HG02840 (cell line): ENCODE measurements at regions not wholly inside any gene's neighbourhood (a gene's known extent, or its start where the extent isn't known, plus 50 kb on each side); places are given as distances from the start of the nearest gene placed in this dataset.

Experiments used
- ATAC-seq: cut with Tn5 transposase; IDR thresholded peaks from one replicate; pipeline ENCODE4 v1.9.1; 2021; ENCODE audit warnings: mild to moderate bottlenecking, moderate library complexity, moderate number of reproducible peaks; ENCODE audit not compliant: unreplicated experiment, low FRiP score

DNA sequence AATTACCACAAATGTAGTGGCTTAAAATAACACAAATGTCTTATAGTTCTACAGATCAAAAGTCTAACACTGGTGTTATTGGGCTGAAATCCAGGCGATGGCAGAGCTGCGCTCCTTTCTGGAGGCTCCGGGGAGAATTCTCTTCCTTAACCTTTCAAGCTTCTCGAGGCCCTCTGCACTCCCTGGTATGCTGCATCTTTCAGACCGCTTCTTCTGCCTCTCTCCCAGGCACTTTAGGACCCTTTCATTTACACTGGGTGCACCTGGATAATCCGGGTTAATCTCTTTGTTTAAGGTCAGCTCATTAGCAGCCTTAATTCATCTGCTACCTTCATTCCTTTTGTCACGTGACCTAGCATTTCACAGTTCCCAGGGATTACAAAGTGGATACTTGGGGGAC lies 211.3 kb upstream of the RFC3 start:
- no peak for ATAC-seq

GRCh38 chr13:33610438-33611120 lies 207.4 kb upstream of the RFC3 start:
- ATAC-seq: no peak

- no peak for ATAC-seq
These were observed 206.7 kb upstream of the RFC3 start for GRCh38 chr13:33611121-33611805.

DNA sequence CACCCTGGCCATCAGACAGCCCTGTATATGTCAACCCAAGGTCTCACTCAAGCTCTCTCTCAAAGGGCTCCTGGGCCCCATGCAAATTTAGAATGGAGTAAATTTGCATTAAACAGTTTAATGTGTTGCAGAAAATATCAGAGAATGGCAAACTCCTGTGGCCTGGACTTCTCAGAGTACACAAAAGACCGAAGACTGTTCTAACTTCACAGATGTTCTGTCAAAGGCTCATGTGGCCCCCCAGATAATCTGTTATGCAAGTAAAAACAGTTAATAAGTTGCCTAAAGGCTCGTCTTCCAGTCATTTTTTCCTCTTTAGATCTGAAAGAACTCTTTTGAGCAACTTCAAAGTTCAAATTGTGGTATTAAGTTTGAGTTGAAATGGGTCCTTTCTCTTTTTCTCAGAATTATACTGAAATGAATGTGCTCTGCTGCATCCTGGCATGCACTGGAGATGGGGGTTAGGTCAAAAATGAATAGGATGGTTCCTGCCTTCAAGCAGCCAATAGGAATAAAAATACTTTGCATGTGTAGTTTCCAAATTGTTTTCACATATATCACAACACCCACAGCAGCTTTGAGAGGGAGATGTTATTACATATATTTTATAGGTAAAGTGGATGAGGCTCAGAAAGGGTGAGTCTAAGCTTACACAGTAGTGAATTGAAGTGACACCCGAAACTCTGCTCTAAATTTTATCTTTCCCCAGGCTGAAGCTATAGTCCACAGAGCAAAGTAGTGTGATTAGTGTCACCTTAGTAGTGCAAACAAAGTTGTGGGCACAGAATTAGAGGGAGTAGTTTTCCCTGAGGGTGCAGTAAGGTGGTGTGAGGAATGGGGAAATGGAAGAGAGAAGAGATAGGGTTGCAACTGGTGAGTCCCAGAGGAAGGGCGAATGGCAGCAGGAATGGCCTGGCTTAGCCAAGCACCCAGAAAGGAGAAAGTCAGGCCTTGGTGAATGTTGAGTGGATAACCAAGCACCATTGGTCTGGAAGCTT lies 205.0 kb upstream of the RFC3 start:
- ATAC-seq: peak; percentile 84

- ATAC-seq: no peak
These were observed 202.5 kb upstream of the RFC3 start for GRCh38 chr13:33615436-33615835.

DNA sequence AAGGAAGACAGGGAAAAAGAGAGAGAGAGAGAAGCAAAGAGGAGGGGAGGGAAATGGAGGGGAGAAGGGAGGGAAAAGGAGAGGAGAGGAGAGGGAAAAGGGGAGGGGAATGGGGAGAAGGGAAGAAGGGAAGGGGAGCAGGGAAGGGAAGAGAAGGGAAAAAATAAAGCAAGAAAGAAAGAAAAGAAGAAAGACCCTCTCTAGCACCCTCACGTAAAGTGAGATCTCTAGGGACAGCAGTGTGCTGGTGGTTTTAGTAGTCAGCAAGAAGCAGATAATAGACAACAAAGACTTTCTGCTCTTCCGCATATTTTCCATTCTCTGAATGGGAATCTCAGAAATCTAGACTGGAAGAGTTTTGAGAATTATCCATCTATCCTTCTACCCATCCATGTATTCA lies 201.8 kb upstream of the RFC3 start:
- ATAC-seq: no peak

GRCh38 chr13:33617055-33617454 lies 200.9 kb upstream of the RFC3 start:
- no peak for ATAC-seq

DNA sequence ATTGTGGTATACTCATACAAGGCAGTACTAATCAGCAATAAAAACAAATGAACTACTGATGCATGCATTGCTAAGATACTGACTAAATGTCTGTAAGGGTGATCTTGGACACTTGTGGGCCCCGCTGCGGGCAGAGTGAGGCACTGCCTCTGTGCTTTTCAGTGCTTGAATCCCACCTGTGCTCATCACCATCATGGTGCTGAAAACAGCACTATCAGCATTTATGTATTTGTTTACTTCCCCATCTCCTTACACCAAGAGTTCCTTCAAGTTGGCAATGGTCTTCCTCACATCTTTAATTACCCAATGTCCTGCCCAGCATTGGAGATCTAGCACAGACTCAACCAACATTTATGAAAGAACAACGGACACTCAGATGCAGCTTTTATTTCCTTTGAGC lies 193.7 kb upstream of the RFC3 start:
- no peak for ATAC-seq

DNA sequence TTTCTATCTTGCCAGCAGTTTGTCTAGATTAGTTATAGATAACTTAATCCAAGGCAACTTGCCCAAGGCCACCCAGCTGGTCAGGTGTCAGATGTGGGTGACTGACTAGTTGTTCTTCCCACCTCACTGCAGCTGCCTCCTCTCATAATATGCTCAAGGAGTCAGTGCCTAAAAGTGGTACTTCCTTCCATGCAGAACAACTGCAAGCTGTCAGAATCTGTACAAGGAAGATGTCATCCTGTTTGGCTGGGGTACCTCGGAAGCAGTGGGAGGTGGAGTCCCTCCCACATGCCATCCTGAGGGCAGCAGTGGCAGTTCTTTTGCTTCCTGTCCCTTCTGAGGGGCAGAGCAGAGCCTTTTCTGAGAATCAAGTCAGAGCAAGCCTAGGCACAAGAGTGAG lies 193.2 kb upstream of the RFC3 start:
- ATAC-seq: no peak

GRCh38 chr13:33626407-33626806 lies 191.5 kb upstream of the RFC3 start:
- ATAC-seq: no peak

DNA sequence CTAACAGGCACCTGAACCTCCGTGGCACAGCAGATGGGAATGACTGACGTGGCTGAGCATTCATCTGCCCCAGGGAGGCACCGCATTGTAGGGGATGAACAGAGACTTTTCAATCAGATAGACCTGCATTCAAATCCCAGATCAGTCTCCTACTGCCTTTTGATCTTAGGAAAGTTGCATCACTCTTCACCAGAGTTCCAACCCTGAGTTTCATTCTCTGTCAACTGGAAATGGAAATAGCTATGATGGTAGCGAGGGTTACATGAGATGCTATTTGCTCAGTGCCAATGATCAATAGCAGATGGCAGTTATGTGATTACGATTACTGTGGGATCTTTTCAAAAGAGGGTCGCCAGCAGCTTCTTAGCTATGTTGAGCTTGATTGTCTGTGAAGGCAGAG lies 189.3 kb upstream of the RFC3 start:
- no peak for ATAC-seq

DNA sequence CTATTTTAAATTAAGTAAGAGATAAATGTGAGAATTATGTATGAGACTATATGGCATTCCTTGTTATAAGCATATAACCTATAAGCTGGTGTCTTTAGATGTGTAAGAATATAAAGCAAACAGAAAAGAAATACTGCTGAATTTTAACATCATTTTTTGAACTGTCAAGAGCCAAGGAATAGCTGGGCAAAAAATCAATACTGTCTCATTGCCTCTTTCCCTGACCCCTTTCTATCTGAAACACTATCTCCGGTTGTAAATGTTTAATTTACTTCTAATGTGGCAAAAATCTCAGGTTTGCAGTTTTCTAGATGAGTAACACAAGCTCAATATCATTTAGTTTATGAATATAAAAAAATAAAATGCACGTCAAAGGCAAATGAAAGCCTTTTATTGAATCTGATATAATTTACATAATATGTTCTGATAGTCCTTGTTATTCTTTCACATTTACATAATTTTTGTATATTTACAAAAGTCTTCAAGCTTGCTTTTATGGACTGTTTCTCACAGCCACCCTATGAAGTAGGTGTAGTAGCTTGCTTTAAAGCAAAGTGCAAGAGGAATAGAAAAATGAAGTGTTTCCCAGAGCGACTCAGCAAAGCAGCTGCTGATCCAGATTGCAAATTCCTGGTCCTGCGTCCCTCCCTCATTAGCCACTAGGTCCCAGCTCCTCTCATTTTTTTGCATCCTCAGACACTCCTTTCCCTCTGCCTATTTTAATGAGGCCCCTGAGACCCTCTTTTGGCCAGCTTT lies 188.2 kb upstream of the RFC3 start:
- no peak for ATAC-seq

DNA sequence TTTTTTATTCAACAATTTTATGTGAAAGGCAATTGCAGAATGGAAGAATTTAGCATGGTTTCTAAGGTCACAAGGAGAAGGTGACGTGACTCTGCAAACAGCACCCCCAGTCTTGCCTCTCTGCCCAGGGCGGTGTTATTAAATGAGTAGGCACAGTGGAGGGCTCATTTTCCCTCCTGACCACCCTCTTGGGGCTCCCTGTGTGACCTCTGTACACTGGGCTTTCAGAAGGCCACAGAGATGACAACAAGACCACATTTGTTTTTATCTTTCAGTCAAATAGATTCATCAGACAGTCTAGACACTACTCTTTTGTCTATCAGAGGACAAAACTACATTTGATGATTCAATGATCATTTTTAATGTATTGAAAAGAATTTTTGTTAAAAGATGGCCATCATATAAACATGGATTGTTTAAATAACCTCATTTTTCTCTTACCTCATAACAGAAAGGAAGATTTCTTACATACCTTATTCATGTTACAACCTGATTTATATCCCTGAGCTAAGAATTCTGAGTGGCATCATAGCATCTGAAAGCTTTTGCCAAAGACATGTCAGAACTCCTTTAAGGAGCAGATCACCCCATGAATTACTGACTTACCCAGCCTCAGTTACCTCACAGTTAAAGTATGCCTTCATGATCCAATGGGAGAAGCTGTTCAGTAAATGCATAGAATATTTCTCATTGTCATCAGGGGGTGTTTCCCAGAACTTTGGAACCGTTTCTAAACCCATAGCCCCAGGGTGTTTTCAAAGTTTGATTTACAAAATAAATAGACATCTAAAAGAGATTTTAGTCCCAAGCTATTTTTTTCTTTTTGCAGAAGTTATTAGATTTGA lies 184.0 kb upstream of the RFC3 start:
- no peak for ATAC-seq

- ATAC-seq: no peak
These were observed 183.4 kb upstream of the RFC3 start for GRCh38 chr13:33634546-33634982.

DNA sequence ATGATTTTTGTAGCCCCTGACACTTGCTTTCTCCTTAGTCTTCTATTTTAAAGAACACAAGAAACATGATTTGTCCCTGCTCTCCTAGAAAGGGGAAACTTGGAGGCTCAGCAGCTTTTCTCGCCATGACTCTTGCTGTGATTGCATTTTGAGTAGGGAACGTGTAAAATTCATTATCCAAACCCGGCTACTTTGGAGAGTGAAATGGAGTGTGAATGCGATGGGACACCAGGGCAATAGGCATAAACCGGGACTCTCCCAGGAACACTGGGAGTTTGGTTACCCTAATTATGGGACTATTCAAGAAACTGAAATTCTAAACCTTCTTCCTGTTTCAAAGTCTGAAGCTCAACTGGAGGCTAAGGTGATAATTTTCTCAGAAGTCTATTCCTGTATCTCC lies 181.7 kb upstream of the RFC3 start:
- no peak for ATAC-seq

DNA sequence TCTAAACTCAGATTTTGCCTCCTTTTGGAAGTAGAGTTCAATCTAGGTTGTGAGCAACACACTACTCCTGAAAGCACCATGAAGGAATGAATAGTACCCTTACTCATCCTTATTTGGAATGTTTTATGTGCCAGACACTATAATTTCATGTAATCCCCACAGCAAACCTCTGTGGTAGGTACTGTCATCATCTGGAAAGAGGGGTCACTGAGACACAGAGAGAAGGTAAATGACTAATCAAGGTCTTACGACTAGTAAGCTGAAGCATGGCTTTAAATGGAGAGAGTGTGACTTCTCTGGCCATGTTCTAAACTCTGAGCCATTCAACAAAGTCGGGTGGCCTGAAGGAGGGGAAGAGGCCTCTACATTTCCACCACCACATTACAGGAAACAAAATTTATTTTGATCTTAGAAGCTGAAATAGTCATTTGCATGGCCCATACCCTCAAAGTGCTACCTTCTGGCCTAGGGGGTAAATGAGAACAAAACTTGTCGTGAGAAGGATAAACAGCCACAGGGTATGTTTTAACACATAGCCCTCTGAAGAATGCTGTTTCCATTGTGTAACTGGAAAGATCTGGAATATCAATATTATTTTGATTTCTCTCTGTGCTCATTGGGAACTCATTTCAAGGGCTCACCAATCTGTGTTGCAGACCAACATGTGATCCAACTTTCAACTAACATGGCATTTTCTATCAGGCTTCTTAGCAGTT lies 180.8 kb upstream of the RFC3 start:
- no peak for ATAC-seq

GRCh38 chr13:33637978-33638743 lies 179.8 kb upstream of the RFC3 start:
- ATAC-seq: no peak

GRCh38 chr13:33639158-33639557 lies 178.8 kb upstream of the RFC3 start:
- ATAC-seq: no peak
